ENCODE measurements at regions not wholly inside any gene's neighbourhood (a gene's known extent, or its start where the extent isn't known, plus 50 kb on each side); places are given as distances from the start of the nearest gene placed in this dataset.

- Histone ChIP-seq H3K4me3 (ENCODE audit: low read length) (no peak overlapping the region), H3K36me3 (ENCODE audit: control insufficient read depth, low read depth, low read length) (no peaks in the 10 kb centered on the region), H3K9ac (ENCODE audit: low read length) (no peak overlapping the region), H3K9me3 (ENCODE audit: control insufficient read depth, low read depth, low read length) (no peaks in the 10 kb centered on the region), H3K27me3 (ENCODE audit: control insufficient read depth, insufficient read depth, low read length) (no peaks in the 10 kb centered on the region), H3K4me1 (ENCODE audit: control insufficient read depth, low read depth, low read length) (no peaks in the 10 kb centered on the region), H3K27ac (ENCODE audit: low read length) (no peak overlapping the region)
Observed at GRCh38 chr5:3853362-3853761, 257.7 kb downstream of the IRX1 start.

- Histone ChIP-seq H3K36me3 (ENCODE audit: control insufficient read depth, low read depth, low read length) (no peaks in the 10 kb centered on the region), H3K4me3 (ENCODE audit: low read length) (no peak overlapping the region), H3K9me3 (ENCODE audit: control insufficient read depth, low read depth, low read length) (no peaks in the 10 kb centered on the region), H3K27ac (ENCODE audit: low read length) (no peak overlapping the region), H3K27me3 (ENCODE audit: control insufficient read depth, insufficient read depth, low read length) (no peaks in the 10 kb centered on the region), H3K9ac (ENCODE audit: low read length) (no peak overlapping the region), H3K4me1 (ENCODE audit: control insufficient read depth, low read depth, low read length) (no peaks in the 10 kb centered on the region)
Observed at GRCh38 chr5:3854188-3854821, 258.7 kb downstream of the IRX1 start.

GRCh38 chr5:3856036-3856435 lies 260.4 kb downstream of the IRX1 start:
- Histone ChIP-seq H3K27me3 (ENCODE audit: control insufficient read depth, insufficient read depth, low read length) (no peaks in the 10 kb centered on the region), H3K27ac (ENCODE audit: low read length) (no peak overlapping the region), H3K9me3 (ENCODE audit: control insufficient read depth, low read depth, low read length) (no peaks in the 10 kb centered on the region), H3K36me3 (ENCODE audit: control insufficient read depth, low read depth, low read length) (no peaks in the 10 kb centered on the region), H3K9ac (ENCODE audit: low read length) (no peak overlapping the region), H3K4me1 (ENCODE audit: control insufficient read depth, low read depth, low read length) (no peaks in the 10 kb centered on the region), H3K4me3 (ENCODE audit: low read length) (no peak overlapping the region)

- Histone ChIP-seq H3K4me3 (ENCODE audit: low read length) (no peak overlapping the region), H3K27me3 (ENCODE audit: control insufficient read depth, insufficient read depth, low read length) (no peaks in the 10 kb centered on the region), H3K27ac (ENCODE audit: low read length) (no peak overlapping the region), H3K4me1 (ENCODE audit: control insufficient read depth, low read depth, low read length) (no peaks in the 10 kb centered on the region), H3K9me3 (ENCODE audit: control insufficient read depth, low read depth, low read length) (no peaks in the 10 kb centered on the region), H3K9ac (ENCODE audit: low read length) (no peak overlapping the region), H3K36me3 (ENCODE audit: control insufficient read depth, low read depth, low read length) (no peaks in the 10 kb centered on the region)
Observed at GRCh38 chr5:3858524-3858923, 262.9 kb downstream of the IRX1 start.

GRCh38 chr5:3862906-3863305 lies 267.3 kb downstream of the IRX1 start:
- Histone ChIP-seq H3K4me1 (ENCODE audit: control insufficient read depth, low read depth, low read length) (peaks cover 4% of the 10 kb centered on the region), H3K27me3 (ENCODE audit: control insufficient read depth, insufficient read depth, low read length) (no peaks in the 10 kb centered on the region), H3K36me3 (ENCODE audit: control insufficient read depth, low read depth, low read length) (no peaks in the 10 kb centered on the region), H3K4me3 (ENCODE audit: low read length) (no peak overlapping the region), H3K9me3 (ENCODE audit: control insufficient read depth, low read depth, low read length) (no peaks in the 10 kb centered on the region), H3K9ac (ENCODE audit: low read length) (no peak overlapping the region), H3K27ac (ENCODE audit: low read length) (no peak overlapping the region)

GRCh38 chr5:3875144-3875543 lies 279.5 kb downstream of the IRX1 start:
- H3K4me1 ChIP-seq (ENCODE audit: control insufficient read depth, low read depth, low read length), result peaks cover 15% of the 10 kb centered on the region

GRCh38 chr5:3878267-3878666 lies 282.6 kb downstream of the IRX1 start:
- Histone ChIP-seq H3K9ac (ENCODE audit: low read length) (no peak overlapping the region), H3K4me3 (ENCODE audit: low read length) (no peak overlapping the region), H3K9me3 (ENCODE audit: control insufficient read depth, low read depth, low read length) (no peaks in the 10 kb centered on the region), H3K27ac (ENCODE audit: low read length) (no peak overlapping the region), H3K27me3 (ENCODE audit: control insufficient read depth, insufficient read depth, low read length) (no peaks in the 10 kb centered on the region), H3K36me3 (ENCODE audit: control insufficient read depth, low read depth, low read length) (no peaks in the 10 kb centered on the region), H3K4me1 (ENCODE audit: control insufficient read depth, low read depth, low read length) (no peaks in the 10 kb centered on the region)

More at GRCh38 chr5:3875144-3875543, 279.5 kb downstream of the IRX1 start:
- no peak overlapping the region for H3K9ac ChIP-seq (ENCODE audit: low read length)
- no peak overlapping the region for H3K4me3 ChIP-seq (ENCODE audit: low read length)
- H3K27ac ChIP-seq (ENCODE audit: low read length), result no peak overlapping the region
- H3K27me3 ChIP-seq (ENCODE audit: control insufficient read depth, insufficient read depth, low read length), result no peaks in the 10 kb centered on the region
- H3K9me3 ChIP-seq (ENCODE audit: control insufficient read depth, low read depth, low read length), result no peaks in the 10 kb centered on the region
- no peaks in the 10 kb centered on the region for H3K36me3 ChIP-seq (ENCODE audit: control insufficient read depth, low read depth, low read length)

- no peak overlapping the region for H3K27ac ChIP-seq (ENCODE audit: low read length)
- no peak overlapping the region for H3K4me3 ChIP-seq (ENCODE audit: low read length)
- H3K4me1 ChIP-seq (ENCODE audit: control insufficient read depth, low read depth, low read length), result no peaks in the 10 kb centered on the region
- H3K27me3 ChIP-seq (ENCODE audit: control insufficient read depth, insufficient read depth, low read length), result no peaks in the 10 kb centered on the region
- H3K36me3 ChIP-seq (ENCODE audit: control insufficient read depth, low read depth, low read length), result no peaks in the 10 kb centered on the region
- no peaks in the 10 kb centered on the region for H3K9me3 ChIP-seq (ENCODE audit: control insufficient read depth, low read depth, low read length)
- H3K9ac ChIP-seq (ENCODE audit: low read length), result no peak overlapping the region
Observed at GRCh38 chr5:3883040-3883439, 287.4 kb downstream of the IRX1 start.

GRCh38 chr5:3886524-3887451 lies 291.2 kb downstream of the IRX1 start:
- Histone ChIP-seq H3K4me3 (ENCODE audit: low read length) (no peak overlapping the region), H3K36me3 (ENCODE audit: control insufficient read depth, low read depth, low read length) (no peaks in the 10 kb centered on the region), H3K27me3 (ENCODE audit: control insufficient read depth, insufficient read depth, low read length) (no peaks in the 10 kb centered on the region), H3K4me1 (ENCODE audit: control insufficient read depth, low read depth, low read length) (peaks cover 9% of the 10 kb centered on the region), H3K9me3 (ENCODE audit: control insufficient read depth, low read depth, low read length) (no peaks in the 10 kb centered on the region), H3K9ac (ENCODE audit: low read length) (no peak overlapping the region), H3K27ac (ENCODE audit: low read length) (no peak overlapping the region)

- H3K4me1 ChIP-seq (ENCODE audit: control insufficient read depth, low read depth, low read length), result peaks cover 9% of the 10 kb centered on the region
- no peaks in the 10 kb centered on the region for H3K9me3 ChIP-seq (ENCODE audit: control insufficient read depth, low read depth, low read length)
- no peak overlapping the region for H3K27ac ChIP-seq (ENCODE audit: low read length)
- no peak overlapping the region for H3K9ac ChIP-seq (ENCODE audit: low read length)
- no peak overlapping the region for H3K4me3 ChIP-seq (ENCODE audit: low read length)
- H3K27me3 ChIP-seq (ENCODE audit: control insufficient read depth, insufficient read depth, low read length), result no peaks in the 10 kb centered on the region
- H3K36me3 ChIP-seq (ENCODE audit: control insufficient read depth, low read depth, low read length), result no peaks in the 10 kb centered on the region
Observed at GRCh38 chr5:3888310-3888709, 292.7 kb downstream of the IRX1 start.

- H3K4me1 ChIP-seq (ENCODE audit: control insufficient read depth, low read depth, low read length), result peaks cover 9% of the 10 kb centered on the region
- H3K9ac ChIP-seq (ENCODE audit: low read length), result no peak overlapping the region
- H3K4me3 ChIP-seq (ENCODE audit: low read length), result no peak overlapping the region
- H3K27me3 ChIP-seq (ENCODE audit: control insufficient read depth, insufficient read depth, low read length), result no peaks in the 10 kb centered on the region
- no peaks in the 10 kb centered on the region for H3K9me3 ChIP-seq (ENCODE audit: control insufficient read depth, low read depth, low read length)
- no peaks in the 10 kb centered on the region for H3K36me3 ChIP-seq (ENCODE audit: control insufficient read depth, low read depth, low read length)
- no peak overlapping the region for H3K27ac ChIP-seq (ENCODE audit: low read length)
Observed at GRCh38 chr5:3889412-3890142, 293.9 kb downstream of the IRX1 start.
